Cardiac muscle cell (in vitro differentiated cells and primary cell): ENCODE measurements at regions not wholly inside any gene's neighbourhood (a gene's known extent, or its start where the extent isn't known, plus 50 kb on each side); places are given as distances from the start of the nearest gene placed in this dataset.

Source experiments
- DNase-seq, 2 donors: peaks; one replicate each; pipeline versions ENCODE4 v3.0.0 to v3.0.0-alpha.2; 2010 to 2017; ENCODE audit warnings: low read depth in 1 of 2, low spot score in 1 of 2
- H3K27ac ChIP-seq: fragments of 200-600 bp; sonication (generic); 2 replicates; pipeline ENCODE4 v1.5.1; 2016
- H3K27me3 ChIP-seq: fragments of 200-600 bp; sonication (generic); 2 replicates; pipeline ENCODE4 v1.6.0; 2016; ENCODE audit warnings: control low read depth
- H3K36me3 ChIP-seq: fragments of 200-600 bp; sonication (generic); 2 replicates; pipeline ENCODE4 v1.5.1; 2016; ENCODE audit warnings: control low read depth
- H3K4me1 ChIP-seq: fragments of 200-600 bp; sonication (generic); 2 replicates; pipeline ENCODE4 v1.8.1; 2017; ENCODE audit warnings: low read depth, mild to moderate bottlenecking, mixed run types
- H3K4me3 ChIP-seq: fragments of 200-600 bp; sonication (generic); 2 replicates; pipeline ENCODE4 v1.5.1; 2016; ENCODE audit warnings: mild to moderate bottlenecking
- H3K9me3 ChIP-seq: fragments of 200-600 bp; sonication (generic); 2 replicates; pipeline ENCODE4 v1.5.1; 2017; ENCODE audit warnings: low read depth, mild to moderate bottlenecking, control low read depth
- CTCF ChIP-seq: IDR thresholded peaks from 2 replicates; pipeline ENCODE4 v1.5.1; 2012; ENCODE audit warnings: low read depth, mild to moderate bottlenecking, low read length

- H3K9me3 ChIP-seq, result no peaks in the 10 kb centered on the region
- TF ChIP-seq CTCF, result no peak
- peak in 1 of 2 donors; percentile 7 for DNase-seq
- peaks cover 9% of the 10 kb centered on the region for H3K4me1 ChIP-seq
- no peaks in the 10 kb centered on the region for H3K36me3 ChIP-seq
- no peaks in the 10 kb centered on the region for H3K27me3 ChIP-seq
- no peak overlapping the region for H3K27ac ChIP-seq
- H3K4me3 ChIP-seq, result no peak overlapping the region
Observed at GRCh38 chr1:164417016-164417704, 141.8 kb upstream of the PBX1 start.

- no peak for DNase-seq
- Histone ChIP-seq H3K4me3 (no peak overlapping the region), H3K36me3 (no peaks in the 10 kb centered on the region), H3K9me3 (no peaks in the 10 kb centered on the region), H3K4me1 (no peaks in the 10 kb centered on the region), H3K27me3 (no peaks in the 10 kb centered on the region), H3K27ac (no peak overlapping the region)
- no peak for TF ChIP-seq CTCF
Observed at GRCh38 chr1:164423136-164423535, 135.8 kb upstream of the PBX1 start.

- no peaks in the 10 kb centered on the region for H3K27me3 ChIP-seq
- no peaks in the 10 kb centered on the region for H3K9me3 ChIP-seq
- no peaks in the 10 kb centered on the region for H3K4me1 ChIP-seq
- DNase-seq, result no peak
- H3K36me3 ChIP-seq, result no peaks in the 10 kb centered on the region
- H3K4me3 ChIP-seq, result no peak overlapping the region
- H3K27ac ChIP-seq, result no peak overlapping the region
- no peak for TF ChIP-seq CTCF
Observed at GRCh38 chr1:164433141-164433817, 125.7 kb upstream of the PBX1 start.

GRCh38 chr1:164433818-164434170 is 125.2 kb upstream of the PBX1 start:
- no peak for DNase-seq
- Histone ChIP-seq H3K27me3 (no peaks in the 10 kb centered on the region), H3K36me3 (no peaks in the 10 kb centered on the region), H3K4me1 (no peaks in the 10 kb centered on the region), H3K9me3 (no peaks in the 10 kb centered on the region), H3K4me3 (no peak overlapping the region), H3K27ac (no peak overlapping the region)
- TF ChIP-seq CTCF, result no peak

- H3K4me3 ChIP-seq, result no peak overlapping the region
- H3K36me3 ChIP-seq, result no peaks in the 10 kb centered on the region
- TF ChIP-seq CTCF, result peak; percentile 50
- no peak overlapping the region for H3K27ac ChIP-seq
- H3K9me3 ChIP-seq, result no peaks in the 10 kb centered on the region
- no peaks in the 10 kb centered on the region for H3K27me3 ChIP-seq
- DNase-seq, result peak; percentile 69 to 87
- peaks cover 19% of the 10 kb centered on the region for H3K4me1 ChIP-seq
Observed at GRCh38 chr1:164440232-164440631, 118.8 kb upstream of the PBX1 start.
